ENCODE measurements at regions not wholly inside any gene's neighbourhood (a gene's known extent, or its start where the extent isn't known, plus 50 kb on each side); places are given as distances from the start of the nearest gene placed in this dataset.

DNA sequence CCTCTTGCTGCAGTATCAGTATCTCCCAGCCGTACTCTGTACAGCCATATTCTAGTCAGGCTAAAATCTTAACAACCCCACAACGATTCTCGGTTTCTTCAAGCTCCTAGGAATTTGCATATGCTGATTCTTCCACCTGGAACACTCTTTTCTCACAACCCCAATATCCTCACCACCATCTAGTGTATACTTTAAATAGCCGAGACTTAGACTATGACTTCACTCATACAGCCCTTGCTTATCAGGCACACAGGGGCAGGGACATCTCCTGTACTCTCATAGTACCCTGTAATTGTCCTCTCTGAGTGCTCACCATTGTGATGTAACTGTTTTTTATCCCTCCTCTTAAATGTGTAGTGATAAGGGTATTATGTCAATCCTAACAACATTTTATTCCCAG, 2126.4 kb upstream of the TENM3 start:
- TF ChIP-seq, protein P1, sequence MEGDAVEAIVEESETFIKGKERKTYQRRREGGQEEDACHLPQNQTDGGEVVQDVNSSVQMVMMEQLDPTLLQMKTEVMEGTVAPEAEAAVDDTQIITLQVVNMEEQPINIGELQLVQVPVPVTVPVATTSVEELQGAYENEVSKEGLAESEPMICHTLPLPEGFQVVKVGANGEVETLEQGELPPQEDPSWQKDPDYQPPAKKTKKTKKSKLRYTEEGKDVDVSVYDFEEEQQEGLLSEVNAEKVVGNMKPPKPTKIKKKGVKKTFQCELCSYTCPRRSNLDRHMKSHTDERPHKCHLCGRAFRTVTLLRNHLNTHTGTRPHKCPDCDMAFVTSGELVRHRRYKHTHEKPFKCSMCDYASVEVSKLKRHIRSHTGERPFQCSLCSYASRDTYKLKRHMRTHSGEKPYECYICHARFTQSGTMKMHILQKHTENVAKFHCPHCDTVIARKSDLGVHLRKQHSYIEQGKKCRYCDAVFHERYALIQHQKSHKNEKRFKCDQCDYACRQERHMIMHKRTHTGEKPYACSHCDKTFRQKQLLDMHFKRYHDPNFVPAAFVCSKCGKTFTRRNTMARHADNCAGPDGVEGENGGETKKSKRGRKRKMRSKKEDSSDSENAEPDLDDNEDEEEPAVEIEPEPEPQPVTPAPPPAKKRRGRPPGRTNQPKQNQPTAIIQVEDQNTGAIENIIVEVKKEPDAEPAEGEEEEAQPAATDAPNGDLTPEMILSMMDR (conservative IDR thresholded peaks at IDR 0.05; ENCODE audit: low read depth, low read length) = no peak
- no peak for TF ChIP-seq EZH2 (IDR thresholded peaks at IDR 0.05; ENCODE audit: borderline replicate concordance, low read depth, low read length, poor library complexity, severe bottlenecking)
